C1 segment of cervical spinal cord (tissue), 14 donors: ENCODE measurements at regions not wholly inside any gene's neighbourhood (a gene's known extent, or its start where the extent isn't known, plus 50 kb on each side); places are given as distances from the start of the nearest gene placed in this dataset.
"Not testable (repeated sequence)": the region's sequence is repeated elsewhere in the genome, so short reads cannot be mapped to it uniquely, and the experiment has no call there.

Experiments
- DNase-seq, 14 donors: peaks; one replicate each; lab custom pipeline; 2025; lab: John Stamatoyannopoulos, UW

DNA sequence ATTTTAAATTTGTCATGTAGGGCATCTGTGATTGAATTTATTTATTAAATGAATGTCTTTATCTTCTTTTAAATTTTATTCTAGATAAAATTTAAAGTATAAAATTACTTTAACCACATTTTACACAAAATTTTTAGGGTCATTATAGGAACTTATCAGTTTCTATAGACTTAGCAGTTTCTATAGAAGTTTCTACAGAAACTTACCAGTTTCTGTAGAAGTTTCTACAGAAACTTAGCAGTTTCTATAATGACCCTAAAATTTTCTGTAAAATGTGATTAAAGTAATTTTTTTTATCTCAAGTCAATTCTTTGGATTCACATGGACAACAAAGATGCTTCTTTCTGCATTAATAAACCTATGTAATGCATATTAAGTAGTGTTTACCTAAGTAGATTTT is 565.9 kb upstream of the TECRL start:
- no peak for DNase-seq

DNA sequence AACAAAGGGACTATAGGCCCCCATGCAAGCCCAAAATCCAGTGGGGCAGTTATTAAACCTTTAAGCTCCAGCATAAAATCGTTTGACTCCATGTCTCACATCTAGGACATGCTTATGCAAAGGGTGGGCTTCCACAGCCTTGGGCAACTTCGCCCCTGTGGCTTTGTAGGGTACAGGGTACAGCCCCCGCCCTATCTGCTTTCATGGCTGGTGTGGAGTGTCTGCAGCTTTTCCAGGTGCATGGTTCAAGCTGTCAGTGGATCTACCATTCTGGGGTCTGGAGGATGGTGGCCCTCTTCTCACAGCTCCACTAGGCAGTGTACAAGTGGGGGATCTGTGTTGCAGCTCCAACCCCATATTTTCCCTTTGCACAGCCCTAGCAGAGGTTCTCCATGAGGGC is 559.8 kb upstream of the TECRL start:
- DNase-seq, result no peak

- DNase-seq, result no peak
These were observed 558.0 kb upstream of the TECRL start for GRCh38 chr4:64967286-64967685.

GRCh38 chr4:64960516-64960915 is 551.3 kb upstream of the TECRL start:
- DNase-seq, result no peak

DNA sequence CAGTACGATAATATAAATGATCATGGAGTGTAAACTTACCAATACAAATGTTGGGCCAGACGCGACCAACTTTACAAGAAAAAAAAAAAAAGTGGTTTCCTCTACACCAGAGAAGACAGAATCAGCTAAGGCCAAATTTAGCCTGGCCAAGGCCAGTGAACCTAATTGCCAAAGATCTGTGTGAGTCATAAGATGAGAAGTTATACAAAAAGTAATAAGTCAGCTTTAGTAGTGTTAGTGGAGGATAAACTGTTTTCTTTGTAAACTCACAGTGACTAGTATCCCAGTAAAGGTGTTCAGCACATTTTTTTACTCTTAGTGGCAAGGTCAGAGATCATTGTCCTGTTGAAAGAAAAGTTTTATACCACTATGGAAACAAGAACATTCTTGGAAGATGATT is 531.4 kb upstream of the TECRL start:
- DNase-seq, result no peak

DNA sequence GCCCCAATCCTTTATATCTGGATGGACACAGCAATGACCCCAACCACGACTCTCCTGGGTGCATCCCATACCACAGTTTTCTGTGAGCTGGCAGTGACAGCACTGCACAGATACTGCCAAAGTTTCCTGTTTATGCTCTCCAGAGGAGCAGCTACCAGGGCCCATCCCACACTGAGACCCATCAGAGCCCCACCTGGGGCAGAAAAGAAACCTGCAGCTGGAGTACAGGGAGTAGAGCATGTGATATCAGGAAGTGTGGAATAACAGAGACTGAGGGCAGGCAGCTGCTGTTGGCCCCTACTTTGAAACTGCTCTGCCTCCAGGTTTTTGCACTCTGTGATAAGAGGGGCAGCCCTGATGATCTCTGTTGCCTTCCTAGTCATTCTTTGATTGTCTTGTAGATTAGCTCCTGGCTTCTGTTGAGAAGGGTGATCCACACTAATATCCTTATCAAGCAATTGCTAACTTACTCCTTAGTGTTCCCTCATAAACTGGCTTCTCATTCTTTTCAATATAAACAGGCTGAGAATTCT is 526.3 kb upstream of the TECRL start:
- no peak for DNase-seq

DNA sequence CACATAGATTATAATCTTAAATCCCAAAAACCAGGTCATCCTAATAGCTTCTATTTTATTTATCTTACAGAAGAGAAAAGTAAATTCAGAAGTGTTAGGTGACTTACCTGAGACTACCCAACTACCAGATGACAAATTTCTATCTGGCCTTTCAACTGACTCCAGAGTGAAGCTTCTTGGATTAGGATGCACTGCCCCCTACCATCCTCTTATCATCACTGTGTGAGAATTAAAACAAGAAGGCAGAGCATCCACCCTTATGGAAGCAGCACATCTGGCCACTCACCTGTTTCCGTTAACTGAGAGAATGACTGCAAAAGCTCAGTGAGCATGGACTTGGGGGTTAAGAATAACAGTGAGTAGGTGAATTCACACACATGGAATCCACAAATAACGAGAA is 502.6 kb upstream of the TECRL start:
- no peak for DNase-seq

DNA sequence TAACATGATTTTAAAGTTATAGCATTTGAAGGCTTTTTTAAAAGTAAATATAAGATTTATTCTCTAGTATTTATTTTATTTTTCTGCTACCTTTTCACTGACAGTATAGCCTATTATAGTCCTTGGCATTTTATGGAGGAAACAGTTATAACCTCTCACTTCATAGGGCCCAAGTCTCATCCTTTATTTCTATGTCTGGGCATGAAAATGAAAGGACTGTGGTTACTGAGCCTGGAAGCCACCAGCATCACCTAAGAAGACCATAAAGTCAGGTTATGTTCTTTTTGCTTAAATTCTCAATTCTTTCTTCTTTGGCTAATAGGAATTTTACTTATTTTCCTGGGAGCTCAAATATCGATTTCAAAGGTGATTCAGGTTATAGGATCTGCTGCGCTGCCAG is 494.7 kb upstream of the TECRL start:
- DNase-seq, result no peak

DNA sequence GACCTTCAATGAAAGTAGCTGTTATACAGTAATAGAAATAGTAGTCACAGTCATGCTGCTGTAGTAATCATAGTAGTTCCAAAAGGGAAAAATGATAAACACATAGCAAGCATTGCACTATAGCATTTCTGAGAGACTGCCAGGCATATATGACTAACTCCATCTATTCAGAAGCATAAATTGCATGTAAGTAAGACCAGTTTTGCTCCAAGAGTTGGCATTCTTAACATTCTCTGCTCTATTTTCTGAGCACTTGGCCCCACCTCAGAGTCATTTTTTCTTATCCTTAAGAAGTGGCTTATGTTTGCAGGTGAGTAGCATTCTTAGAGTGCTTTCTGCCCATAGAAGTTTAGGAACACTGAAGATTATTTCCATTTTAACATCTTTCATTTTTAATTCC is 490.3 kb upstream of the TECRL start:
- DNase-seq, result no peak

DNA sequence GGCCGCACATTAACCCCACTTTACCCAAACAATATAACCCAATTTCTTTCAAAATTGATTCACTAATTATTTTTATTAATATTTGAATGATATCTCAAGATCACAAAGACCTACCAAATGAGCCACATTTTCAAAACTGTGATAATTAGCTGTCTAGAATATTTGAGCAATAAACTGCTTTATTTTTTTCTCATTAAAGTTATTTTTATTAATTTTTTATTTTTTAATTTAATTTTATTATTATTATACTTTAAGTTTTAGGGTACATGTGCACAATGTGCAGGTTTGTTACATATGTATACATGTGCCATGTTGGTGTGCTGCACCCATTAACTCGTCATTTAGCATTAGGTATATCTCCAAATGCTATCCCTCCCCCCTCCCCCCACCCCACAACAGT is 489.8 kb upstream of the TECRL start:
- not testable (repeated sequence) for DNase-seq

- DNase-seq, result no peak
These were observed 488.4 kb upstream of the TECRL start for GRCh38 chr4:64897683-64898082.

- DNase-seq, result no peak
These were observed 485.8 kb upstream of the TECRL start for GRCh38 chr4:64895031-64895430.

DNA sequence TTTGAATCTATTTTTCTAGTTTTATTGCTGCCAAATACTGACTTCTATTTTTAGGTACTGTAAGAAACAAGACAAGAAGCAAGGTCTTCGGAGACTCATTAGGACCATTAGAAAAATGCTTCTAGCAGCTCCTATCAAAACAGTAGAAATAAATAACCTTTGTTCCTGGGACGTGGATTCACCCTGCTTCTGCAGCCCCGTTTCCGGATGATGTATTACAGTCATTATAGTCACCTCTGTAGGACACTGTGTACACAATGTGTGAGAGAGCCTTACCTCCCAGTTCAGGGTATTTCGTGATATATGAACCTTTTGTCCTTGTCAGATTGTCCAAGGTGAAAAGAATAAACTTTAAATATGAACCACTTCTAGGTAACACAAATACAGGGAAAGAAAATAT is 484.0 kb upstream of the TECRL start:
- no peak for DNase-seq

- no peak for DNase-seq
These were observed 480.8 kb upstream of the TECRL start for GRCh38 chr4:64889906-64890610.

DNA sequence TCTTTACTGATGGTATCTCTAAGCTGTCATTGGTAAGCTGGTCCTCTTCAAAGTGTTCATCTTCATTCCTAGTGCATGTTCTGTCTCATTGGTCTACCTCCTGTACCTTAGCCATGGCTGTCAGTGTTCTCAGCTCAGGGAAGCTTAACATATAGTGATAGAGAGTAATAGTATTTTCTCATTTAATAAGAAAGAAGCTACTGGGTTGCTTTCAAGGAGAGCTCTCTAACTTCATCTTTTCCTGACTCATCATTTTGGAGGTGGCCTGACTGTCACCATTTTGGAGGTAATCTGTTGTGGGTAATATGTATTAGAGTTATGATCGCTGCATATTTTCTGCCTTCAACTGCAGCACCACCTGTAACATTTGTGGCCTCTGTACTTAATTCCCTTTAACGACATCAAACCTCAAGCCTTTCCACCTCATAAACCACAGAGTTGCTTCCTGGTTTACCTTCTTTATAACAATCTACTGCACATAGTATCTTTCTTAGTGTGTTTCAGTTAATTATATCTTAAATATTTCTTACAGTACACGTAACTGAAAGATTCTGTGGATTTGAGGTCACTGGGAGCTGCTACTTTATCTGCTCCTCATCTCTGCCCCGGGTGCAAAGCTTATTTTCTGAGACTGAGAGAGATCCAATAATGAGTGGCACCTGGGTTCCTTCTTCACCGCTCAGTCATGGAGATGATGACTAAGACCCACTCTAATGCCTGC is 474.0 kb upstream of the TECRL start:
- no peak for DNase-seq

- DNase-seq, result no peak
These were observed 473.2 kb upstream of the TECRL start for GRCh38 chr4:64882311-64883086.

DNA sequence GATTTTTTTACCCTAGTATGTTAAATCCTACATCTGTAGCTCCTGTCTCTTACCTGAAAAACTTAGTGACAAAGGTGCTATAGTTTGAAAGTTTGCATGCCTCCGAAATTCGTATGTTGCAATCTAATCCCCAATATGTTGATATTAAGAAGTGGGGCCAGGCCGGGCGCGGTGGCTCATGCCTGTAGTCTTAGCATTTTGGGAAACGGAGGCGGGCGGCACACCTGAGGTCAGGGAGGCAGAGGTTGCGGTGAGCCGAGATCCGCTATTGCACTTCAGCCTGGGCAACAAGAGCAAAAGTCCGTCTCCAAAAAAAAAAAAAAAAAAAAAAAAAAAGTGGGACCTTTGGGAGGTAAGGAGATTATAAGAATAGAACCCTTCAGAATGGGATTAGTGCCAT is 471.3 kb upstream of the TECRL start:
- no peak for DNase-seq

DNA sequence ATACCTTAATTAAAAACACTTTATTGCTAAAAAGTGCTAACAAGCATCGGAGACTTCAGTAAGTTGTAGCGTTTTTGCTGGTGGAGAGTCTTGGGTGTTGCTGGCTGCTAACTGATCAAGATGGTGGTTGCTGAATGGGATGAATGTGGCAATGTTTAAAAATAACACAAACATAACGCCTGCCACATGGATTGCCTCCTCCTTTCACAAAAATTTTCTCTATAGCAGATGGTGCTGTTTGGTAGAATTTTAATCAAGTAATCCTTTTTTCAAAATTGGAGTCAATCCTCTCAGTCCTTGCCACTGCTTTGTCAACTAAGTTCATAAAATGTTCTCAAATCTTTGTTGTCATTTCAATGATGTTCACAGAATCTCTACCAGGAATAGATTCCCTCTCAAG is 466.8 kb upstream of the TECRL start:
- no peak for DNase-seq

DNA sequence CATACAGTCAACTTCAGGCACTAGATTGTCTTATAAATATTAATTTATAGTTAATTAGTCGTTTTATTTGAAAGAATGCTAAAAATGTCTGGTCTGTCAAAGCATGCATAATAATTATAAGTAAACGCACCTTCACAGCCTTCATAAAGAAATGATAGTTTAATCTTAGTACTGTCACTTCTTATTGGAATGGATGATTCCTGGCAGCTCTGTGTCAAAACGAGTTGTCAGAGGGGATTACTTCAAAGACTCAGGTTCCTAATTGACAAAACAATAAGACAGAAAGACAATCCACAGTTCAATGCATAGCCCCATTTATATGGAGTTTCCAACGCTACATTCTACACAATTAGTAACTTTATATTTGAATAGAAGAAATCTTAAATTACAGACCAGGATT is 461.3 kb upstream of the TECRL start:
- no peak for DNase-seq

DNA sequence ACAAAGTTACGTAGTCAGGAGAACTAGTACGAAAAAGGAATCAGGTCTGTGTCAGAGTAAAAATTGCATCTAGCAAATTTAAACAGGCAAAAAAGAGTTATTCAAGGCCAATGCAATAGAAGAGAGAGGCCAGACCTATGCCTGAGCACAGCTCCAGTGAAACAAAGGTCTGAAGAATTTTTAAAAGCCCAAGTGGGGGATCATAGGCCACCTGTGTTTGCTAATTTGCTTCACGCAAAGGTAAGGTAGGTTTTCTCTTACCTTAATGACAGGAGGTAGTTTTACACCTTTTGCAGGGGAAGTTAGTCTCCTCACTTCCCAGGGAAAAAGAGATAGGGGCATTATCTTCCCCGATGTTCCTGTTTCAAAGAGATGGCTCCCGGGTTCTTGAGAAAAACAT is 448.6 kb upstream of the TECRL start:
- DNase-seq, result no peak

DNA sequence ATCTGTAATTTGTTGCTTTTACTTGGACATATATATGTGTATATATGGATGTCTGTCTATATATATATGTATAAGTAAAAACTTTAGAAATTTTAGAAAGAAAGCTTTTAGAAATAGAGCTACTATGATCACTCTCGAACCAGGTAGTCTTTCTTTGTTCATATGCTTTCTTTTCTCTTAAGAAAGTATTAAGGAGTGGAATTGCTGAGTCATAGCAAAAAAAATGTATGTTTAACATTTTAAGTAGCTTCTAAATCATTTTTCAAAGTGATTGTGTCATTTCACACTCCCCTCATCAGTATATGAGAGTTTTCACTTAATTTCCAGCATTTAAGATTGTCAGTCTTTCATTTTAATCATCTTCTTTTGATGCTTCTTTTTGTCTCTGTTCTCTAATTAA is 447.9 kb upstream of the TECRL start:
- DNase-seq, result no peak

DNA sequence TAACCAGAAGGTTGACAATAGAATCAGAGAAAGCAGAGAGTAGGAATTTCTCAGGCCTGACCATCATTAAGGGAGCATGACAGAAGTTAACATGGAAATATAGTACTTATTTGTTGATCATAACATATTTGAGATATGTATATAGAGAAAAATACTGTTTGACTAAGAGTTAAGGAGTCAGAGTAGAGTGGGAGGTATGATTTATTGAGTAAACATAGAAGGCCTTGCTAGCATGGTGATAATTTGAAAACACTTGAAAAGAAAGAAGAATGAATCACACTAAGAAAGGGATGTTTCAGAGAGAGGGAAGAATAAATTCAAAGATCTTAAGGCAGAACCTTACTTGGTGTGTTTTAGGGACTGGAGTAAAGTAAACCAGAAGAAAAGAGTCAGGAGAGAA is 437.2 kb upstream of the TECRL start:
- no peak for DNase-seq

GRCh38 chr4:64829749-64830148 is 420.5 kb upstream of the TECRL start:
- DNase-seq, result no peak
